ENCODE measurements at regions not wholly inside any gene's neighbourhood (a gene's known extent, or its start where the extent isn't known, plus 50 kb on each side); places are given as distances from the start of the nearest gene placed in this dataset.
"Not testable (repeated sequence)": the region's sequence is repeated elsewhere in the genome, so short reads cannot be mapped to it uniquely, and the experiment has no call there.

DNA sequence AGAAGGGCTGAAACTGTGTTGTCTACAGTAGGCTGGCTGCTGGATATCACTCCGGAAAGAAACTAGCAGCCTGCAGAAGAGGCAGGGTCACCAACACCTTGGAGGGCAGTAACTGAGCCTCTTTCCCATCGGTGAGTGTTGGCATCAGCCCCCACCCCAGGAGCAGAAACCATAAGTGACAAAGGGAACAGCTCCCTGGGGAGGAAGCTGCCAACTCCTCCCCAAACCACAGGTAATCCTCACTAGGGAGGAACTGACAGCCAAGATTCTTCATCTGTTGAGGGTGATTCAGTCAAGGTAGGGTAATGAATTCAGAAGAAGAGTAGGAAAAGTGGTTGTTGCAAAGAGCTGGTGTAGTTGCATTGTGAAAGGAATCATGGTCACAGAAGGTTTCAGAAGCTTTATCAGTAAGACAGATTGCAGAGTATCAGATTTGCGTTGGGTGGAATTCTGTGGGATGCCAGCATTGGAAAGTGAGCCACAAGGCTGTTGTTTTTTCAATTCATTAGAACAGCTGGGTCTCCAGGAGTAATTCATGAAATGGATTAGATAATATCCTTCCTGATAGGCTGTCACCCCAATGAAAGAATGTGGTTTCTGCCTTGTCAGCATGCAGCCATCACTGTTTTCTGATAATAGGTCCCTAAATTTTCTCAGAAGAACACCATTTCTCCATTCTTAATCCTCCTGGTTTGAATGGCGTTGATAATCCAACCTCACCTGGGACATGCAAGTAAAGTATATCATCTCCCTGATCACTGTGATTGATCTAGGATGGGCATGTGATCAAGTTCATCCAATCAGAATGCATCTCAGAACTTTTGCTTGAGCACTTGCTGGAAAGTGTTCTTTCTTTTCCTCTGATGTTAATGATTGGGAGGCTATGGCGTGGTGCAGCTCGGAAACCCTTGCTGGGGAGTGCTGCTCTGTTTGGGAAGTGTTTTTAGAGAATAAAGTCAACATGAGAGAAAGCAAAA, 75.0 kb upstream of the CTBP2 start:
- DNase-seq, result no peak

DNA sequence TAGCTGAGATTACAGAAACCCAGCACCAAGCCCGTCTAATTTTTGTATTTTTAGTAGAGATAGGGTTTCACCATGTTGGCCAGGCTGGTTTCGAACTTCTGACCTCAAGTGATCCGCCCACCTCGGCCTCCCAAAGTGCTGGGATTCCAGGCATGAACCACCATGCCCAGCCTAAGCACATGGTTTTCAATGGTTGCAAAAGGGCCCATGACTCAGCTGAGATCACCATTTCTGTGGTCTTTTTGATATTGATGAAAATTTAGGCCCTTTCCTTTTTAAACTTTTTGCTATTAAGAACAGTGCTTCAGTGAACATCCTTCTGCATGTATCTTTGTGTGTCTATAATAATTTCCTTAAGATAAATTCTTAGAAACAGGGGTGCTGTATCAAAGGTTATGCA, 74.2 kb upstream of the CTBP2 start:
- DNase-seq, result not testable (repeated sequence)

DNA sequence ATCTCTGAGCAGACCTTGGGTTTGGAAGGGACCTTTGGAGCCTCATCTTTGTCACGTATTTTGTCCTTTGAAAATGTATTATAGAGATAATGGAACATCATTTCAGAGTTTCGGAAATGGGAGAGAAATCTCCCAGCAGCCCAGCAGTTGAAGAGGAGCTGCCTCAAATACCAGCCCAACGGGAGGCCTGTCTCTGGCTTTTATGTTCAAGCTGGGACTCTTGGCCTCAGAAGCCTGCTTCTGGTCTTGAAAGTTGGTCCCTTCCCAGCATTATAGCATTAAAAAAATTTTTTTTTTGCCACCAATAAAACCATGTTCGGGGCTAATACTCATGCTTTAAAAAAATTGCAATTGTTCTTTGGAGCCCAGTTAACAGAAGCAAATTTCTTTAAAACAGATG, 73.4 kb upstream of the CTBP2 start:
- DNase-seq, result no peak

DNA sequence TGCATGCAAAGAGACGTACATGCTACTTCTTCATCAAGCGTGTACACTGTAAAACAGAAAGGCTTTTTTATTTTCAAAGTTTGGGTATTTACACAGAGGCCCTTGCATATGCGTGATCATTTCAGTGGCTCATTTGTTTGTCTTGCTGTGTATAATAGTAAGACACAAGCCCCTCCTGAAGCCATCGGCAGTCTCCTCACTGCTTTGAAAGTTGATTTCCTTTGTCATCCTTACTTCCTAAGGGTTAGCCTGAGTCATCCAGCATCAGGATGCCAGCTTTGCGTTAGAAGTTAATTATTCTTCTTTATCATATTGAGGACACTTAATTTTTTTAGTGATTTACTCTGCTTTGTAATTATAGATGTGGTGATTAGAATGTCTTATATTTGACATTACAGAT, 72.5 kb upstream of the CTBP2 start:
- no peak for DNase-seq

DNA sequence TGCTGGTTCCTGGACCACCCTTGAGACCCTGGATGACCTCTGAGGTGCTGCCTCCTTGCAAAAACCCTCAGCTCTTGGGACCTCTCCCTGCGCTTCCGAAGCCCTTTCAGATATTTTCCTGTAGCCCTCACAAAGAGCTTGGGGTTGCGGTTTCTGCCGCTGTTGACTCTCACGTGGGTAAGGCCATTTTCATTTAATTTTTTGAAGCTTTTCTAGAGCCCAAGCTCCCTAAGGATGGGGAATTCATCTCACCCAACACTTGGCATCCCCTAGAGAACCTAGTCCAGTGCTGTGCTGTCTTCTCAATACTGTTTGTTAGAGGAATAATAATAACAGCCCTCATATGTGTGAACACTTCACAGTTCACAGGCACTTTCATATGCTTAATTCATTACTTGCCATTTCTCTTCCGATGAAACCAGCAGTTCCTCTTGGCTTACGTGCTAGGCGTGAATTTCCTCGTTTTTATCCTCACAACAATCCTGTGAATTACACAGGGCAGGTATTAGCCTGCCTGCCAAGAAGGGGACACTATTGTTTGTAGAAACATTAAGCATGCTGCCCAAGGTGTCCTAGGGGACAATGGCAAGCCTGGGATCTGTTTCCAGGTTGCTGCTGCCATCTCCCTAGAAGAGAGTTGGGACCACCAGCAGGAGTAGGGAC, 71.6 kb upstream of the CTBP2 start:
- DNase-seq, result no peak

DNA sequence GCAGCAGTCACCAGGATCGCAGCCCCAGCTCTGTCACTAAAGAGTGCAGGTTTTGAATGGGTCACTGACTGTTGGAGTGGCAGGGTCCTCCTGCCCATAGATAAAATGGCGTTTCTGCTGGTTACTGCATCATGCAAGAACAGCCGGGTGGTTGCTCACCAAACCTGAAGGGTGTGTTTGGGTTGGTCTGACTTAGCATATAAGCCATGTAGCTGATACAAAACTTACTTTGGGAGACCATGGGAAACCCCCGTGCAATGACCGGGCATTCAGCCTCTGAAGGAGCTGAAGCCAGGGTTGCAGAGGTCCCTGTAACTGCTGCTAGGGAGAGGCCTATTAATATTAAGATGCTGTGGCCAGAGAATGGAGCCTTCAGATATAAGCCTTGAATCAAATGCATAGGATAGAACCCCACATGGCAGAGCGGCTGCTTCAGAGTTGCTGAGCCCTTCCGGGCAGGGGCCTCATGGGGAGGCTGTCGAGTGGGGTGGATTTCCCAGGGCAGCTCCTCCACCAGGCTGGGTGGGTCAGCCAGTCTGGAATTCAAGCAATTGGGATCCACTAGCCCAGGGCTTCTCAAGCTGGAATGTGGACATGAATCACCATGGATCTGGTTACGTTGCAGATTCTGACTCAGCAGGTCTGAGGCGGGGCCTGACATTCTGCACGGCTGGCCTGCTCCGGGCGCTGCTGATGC, 70.9 kb upstream of the CTBP2 start:
- no peak for DNase-seq

DNA sequence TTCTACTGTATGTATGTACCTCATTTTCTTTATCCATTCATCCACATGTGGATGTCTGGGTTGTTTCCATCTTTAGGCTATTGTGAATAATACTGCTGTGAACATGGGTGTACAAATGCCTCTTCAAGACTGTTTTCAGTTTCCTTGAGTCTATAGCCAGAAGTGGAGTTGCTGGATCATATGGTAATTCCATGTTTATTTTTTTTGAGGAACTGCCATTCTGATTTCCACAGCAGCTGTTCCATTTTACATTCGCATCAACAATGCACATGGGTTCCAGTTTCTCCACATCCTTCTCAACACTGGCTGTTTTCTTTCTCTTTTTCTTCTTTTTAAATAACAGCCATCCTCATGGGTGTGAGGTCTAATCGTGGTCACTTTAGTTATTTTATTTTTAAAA, 69.9 kb upstream of the CTBP2 start:
- DNase-seq, result no peak

DNA sequence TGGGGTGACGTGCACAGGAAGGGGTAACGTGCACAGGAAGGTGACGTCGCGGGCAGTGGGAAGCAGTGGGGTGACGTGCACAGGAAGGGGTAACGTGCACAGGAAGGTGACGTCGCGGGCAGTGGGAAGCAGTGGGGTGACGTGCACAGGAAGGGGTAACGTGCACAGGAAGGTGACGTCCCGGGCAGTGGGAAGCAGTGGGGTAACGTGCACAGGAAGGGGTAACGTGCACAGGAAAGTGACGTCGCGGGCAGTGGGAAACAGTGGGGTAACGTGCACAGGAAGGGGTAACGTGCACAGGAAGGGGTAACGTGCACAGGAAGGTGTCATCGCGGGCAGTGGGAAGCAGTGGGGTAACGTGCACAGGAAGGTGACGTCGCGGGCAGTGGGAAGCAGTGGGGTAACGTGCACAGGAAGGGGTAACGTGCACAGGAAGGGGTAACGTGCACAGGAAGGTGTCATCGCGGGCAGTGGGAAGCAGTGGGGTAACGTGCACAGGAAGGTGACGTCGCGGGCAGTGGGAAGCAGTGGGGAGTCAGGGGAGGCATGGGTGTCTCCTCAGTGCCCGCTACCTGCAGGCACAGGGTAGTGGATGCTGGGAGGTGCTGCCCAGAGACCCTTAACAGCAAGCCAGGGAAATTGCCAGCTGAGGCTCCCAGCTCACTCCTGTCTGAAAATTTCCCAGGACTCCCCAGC, 68.0 kb upstream of the CTBP2 start:
- not testable (repeated sequence) for DNase-seq

DNA sequence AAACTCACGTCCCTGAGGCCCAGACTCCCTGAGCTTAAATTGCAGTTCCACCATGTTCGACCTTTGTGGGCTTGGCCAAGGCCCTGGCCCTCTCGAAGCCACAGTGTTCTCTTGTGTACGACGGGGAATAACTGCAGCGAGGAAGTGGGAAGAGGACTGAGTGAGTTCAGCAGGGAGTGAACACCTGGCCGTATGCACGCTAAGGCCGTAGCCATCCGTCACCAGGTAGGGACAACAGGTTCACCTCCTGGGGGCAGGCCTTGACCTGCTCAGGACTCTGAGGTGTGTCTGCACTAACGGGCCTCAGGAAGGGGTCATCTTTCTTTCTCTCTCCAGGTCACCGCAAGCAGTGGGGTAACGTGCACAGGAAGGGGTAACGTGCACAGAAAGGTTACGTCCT, 67.2 kb upstream of the CTBP2 start:
- no peak for DNase-seq

DNA sequence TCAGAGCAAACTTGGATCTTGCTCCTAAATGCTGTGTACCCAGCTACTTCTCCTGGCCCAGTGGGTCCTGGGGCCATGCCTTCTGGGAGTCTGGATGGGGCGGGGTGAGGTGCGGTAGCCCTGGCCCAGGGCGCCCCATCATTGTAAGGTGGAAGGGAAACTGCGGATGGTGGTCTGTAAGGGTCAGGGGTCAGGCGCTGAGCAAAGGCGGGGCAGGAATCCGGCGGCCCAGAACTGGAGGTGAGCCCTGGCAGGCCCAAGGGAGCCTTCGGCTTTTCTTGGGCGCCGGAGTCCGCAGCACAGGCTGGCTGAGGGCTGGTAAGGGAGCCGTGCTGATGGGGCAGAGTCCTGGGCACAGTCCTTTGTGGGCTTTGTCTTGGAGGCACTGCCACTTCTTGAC, 66.5 kb upstream of the CTBP2 start:
- DNase-seq, result no peak

DNA sequence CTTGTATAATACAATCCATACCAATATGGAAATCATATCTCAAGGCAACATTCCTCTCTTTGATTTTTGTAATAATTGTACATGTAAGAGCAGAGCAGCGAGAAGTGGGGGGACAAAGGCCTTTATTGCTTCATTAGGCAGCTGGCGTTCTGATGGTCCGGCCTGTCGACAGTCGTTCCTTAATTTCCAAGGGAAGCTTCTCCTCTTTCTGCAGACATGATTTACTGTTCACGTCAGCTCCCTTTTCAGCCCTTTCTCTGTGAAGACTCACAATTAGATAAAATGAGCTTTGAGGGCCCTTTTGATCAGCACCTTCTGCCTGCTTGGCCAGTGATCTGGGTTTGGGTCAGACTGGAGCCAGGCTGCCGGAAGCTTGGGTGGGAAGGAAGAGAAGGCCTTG, 65.6 kb upstream of the CTBP2 start:
- DNase-seq, result no peak

DNA sequence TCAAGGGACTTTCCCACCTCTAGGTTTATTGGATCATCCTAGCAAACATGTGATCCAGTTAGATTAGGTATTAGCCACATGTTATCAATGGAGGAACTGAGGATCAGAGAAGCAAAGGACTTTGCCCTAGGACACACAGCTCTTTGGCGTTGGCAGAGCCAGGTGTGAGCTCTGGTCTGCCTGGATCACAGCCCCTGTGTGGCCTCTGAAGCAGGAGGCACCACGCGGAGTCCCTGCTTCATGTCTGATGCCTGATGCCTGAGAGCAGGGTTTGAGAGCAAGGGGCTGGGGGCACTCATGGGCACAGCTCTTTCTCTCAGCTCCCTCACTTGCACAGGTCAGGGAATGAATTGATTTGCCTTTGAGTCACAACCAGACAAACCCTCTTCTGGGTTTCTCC, 64.7 kb upstream of the CTBP2 start:
- no peak for DNase-seq

DNA sequence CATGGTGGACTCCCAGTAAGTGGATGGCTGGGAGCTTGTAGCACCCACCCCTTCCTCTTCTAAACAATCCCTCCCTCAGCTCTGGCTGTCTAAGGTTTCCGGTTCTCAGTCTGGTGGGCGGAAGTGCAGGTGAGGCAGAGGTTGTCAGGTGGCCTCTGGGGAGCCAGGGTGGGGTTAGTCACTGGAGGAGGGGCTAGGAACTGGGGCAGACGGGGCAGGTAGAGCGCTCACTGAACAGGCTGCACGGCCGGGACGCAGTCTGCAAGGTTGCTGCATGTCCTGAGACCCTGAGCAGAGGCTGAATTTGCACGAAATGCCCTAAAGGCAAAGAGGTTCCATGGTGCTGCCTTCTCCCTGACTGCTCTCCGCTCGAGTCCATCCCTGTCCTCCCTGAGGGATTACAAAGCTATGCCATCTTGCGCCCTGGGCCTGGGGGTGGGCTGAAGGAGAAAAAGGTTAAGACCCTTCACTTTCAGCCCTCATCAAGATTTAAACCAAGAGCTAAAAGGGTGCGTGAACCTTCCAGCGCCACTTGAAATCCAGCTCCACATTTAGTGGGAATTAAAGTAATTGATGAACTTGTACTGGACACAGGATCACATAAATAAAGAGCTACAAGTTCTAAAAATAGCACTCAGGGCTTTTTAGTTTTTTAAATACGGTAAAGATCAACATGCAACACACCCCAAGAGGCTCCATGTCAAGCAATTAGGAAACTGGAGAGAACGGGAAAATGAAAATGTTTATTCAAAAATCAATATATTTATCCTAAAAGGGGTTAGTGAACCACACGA, 62.3 kb upstream of the CTBP2 start:
- DNase-seq, result no peak

DNA sequence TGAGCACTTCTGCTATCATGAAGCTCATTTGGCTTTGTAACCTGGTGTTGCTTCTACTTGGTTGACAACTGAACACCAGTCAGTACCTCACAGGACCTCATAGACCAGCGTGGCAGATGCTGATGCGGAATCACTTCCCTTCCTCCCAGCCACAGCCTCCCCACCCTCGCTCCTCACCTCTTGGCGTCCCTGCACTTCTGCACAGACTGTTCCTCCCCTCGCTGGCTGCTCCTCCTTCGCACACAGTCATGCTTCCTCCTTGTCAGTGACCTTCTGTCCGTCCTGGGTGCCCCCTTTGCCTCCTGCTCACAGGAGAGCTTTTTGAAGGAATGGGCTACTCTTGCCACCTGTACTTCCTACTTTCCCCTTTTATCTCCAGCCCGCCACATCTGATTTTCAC, 61.4 kb upstream of the CTBP2 start:
- DNase-seq, result no peak

DNA sequence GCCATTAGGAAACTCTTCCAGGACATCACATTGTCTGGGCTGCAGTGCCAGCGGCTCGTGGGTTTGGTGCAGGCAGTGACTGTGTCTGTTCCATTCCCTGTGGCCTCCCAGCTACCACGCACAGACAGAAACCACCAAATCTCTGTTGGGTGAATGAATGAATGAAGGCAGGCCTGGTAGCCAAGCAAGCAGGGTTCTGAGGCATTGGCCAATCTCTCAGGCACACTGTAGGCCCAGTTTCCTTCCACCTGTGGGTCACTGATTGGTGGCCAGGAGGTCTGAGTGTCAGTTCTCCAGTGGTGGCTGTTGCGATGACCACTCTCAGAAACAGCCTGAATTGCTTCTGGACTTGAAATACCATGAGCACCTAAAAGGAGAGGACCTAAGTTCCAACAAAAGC, 59.4 kb upstream of the CTBP2 start:
- DNase-seq, result no peak

DNA sequence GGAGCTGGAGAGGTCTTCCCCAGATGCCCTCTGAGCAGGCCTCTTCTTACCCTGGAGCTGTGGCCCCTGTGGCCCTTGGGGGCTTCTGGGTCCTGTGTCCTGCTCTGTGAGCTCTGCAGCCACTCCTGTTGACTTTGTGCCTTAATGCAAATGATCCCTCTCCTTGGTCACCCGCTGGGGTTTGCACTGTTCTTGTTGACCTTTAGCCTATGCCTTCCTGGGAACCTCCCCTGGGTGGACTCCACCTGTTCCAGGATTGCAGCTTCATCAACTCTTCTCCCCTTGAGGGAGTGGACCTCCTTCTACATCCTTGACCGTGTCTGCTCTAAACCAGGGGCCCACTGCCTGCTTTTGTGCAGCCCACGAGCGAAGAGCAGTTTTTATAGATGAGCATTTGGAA, 58.6 kb upstream of the CTBP2 start:
- DNase-seq, result no peak

DNA sequence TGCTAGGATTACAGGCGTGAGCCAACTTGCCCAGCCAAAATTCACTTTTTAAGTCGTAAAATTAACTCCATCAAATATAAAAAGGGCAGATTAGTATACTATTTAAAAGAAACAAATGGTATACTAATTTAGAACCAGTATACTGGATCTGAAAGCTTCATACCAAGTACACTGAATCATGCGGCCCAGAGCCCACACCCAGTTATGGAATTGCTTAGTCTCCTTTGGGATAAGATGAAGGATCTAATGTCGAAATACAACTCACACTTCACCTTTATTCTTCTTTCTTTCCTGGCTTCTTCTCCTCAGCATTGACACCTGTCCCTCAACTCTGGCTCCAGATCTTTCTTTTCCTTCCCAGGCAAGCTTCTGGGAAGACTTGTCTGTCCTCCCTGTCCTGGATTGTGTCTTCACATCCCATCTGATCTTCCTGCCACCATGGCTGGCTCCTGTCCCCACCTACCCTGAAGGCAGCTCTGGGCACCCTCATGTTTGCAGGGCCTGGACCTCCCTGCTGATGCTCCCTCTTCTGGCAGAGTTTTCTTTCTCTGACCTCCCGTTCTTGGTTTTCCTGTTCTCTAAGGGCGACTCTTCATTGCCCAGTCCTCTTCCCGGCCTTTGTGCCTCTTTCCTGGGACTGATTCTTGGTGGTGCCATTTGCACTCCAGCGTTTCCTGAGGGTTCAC, 57.8 kb upstream of the CTBP2 start:
- DNase-seq, result peak in 1 of 2 donors; percentile 3

DNA sequence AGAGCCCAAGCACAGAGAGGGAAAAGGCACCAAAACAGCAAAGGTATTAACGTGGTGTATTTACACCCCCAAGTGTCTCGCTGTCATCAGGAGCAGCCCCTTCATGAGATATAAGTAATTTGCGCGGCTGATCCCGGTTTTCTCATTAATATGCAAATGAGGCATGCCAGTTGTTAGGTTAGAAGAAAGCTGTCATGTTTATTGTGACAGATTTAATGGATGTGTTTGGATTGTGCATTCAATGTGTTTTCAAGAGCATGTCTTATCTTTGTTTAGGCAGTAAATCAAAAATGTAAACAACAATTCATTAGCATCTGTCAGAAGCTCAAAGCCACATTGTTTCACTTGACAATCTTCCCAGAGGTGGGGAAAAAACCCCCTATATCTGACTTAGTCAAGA, 56.5 kb upstream of the CTBP2 start:
- no peak for DNase-seq

DNA sequence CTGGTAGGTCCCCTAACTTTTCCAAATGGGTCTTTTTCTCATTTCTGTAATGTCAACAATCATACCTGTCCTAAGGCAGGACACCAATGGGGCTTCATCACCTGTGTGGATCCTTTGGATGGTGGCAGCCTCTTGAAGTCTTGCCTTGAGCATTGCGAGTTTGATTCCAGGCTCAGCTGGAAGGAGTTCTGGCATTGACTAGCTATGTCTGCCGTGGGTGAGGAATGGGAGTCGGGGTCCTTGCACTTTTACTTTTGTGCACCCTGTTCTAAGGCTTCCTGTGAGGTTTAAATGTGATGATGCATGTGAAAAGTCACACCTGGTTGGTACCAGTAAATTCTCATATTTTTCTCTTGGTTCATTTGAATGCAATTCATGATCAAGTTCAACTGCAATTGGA, 55.9 kb upstream of the CTBP2 start:
- no peak for DNase-seq

DNA sequence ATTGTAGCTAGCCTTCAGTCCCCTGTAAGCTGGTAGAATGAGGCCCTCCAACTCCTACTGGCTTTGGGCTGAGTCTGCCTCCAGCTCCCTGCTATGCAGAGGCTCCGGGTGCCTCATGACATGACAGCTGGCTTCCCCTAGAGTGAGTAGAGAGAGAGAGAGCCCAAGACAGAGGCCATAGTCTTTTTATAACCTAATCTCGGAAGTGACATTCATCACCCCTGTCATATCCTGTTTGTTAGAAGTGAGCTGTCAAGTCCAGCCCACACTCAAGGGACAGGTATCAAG, 53.9 kb upstream of the CTBP2 start:
- no peak for DNase-seq

DNA sequence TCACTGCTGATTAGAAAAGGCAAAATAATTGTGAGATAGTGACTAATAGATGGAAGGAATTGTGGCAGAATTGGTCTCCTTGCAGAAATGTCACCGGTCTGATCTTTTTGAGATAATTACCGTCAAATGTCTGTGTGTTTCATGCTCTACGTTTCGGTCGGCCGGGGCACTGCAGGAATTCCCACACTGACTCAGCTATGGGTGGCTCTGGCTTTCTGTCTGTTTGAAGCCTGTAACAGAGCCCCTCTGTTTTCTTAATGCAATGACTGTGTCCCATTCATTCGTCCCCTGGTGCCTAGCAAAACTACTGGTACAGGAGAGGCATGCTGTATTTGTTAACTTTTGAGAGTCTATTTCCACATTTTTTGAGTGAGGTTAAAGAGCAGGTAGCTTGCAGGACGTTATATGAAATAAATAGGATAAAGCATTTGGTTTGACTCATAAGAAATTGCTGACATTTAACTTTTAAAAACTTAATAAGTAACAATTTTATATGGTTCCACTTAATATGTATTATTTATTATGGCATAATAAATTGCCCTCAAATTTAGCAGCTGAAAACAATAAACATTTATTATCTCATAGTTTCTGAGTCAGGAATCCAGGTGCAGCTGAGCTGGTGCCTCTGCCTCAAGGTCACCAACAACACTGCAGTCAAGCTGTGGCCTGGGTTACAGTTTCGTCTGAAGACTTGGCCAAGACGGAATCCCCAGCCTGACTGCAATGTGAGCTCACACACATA, 53.3 kb upstream of the CTBP2 start:
- no peak for DNase-seq

All from inflammatory macrophage (primary cell).